ENCODE measurements at regions not wholly inside any gene's neighbourhood (a gene's known extent, or its start where the extent isn't known, plus 50 kb on each side); places are given as distances from the start of the nearest gene placed in this dataset.

- Histone ChIP-seq H3K4me1 (no peaks in the 10 kb centered on the region), H3K27ac (no peak overlapping the region), H3K4me3 (no peak overlapping the region), H3K36me3 (no peaks in the 10 kb centered on the region), H3K27me3 (replicated peaks in 1 of 7) (no peaks in the 10 kb centered on the region), H3K9me3 (peaks cover 0 to 5% (median 0%) of the 10 kb centered on the region in 8 donors)
- no peak for DNase-seq
- no peak for TF ChIP-seq CTCF (IDR thresholded peaks at IDR 0.05 in 8 of 11, conservative IDR thresholded peaks at IDR 0.05 in 3 of 11)
- no peak for TF ChIP-seq POLR2AphosphoS5 (IDR thresholded peaks at IDR 0.05)
- no peak for TF ChIP-seq POLR2A (IDR thresholded peaks at IDR 0.05)
- intact Hi-C loops (cut with DNase I; ENCODE audit: low total_unique reads), result no loop called here
- WGBS, 5 donors, result 81 to 89% (median 88%) methylated on average over 7 of the region's 7 CpGs
Observed at GRCh38 chr1:81032374-81032773, 768.4 kb upstream of the ADGRL2 start.

GRCh38 chr1:81030441-81030840 is 770.3 kb upstream of the ADGRL2 start:
- DNase-seq, result no peak
- 71 to 91% (median 81%) methylated on average over 3 of the region's 3 CpGs for WGBS, 5 donors
- Histone ChIP-seq H3K4me3 (no peak overlapping the region), H3K9me3 (peaks cover 0 to 5% (median 0%) of the 10 kb centered on the region in 8 donors), H3K4me1 (no peaks in the 10 kb centered on the region), H3K36me3 (no peaks in the 10 kb centered on the region), H3K27ac (no peak overlapping the region), H3K27me3 (replicated peaks in 1 of 7) (no peaks in the 10 kb centered on the region)
- no peak for TF ChIP-seq CTCF (IDR thresholded peaks at IDR 0.05 in 8 of 11, conservative IDR thresholded peaks at IDR 0.05 in 3 of 11)
- TF ChIP-seq POLR2AphosphoS5 (IDR thresholded peaks at IDR 0.05), result no peak
- no peak for TF ChIP-seq POLR2A (IDR thresholded peaks at IDR 0.05)
- intact Hi-C loops (cut with DNase I; ENCODE audit: low total_unique reads), result no loop called here

GRCh38 chr1:81029266-81029665 is 771.5 kb upstream of the ADGRL2 start:
- no peak for DNase-seq
- TF ChIP-seq CTCF (IDR thresholded peaks at IDR 0.05 in 8 of 11, conservative IDR thresholded peaks at IDR 0.05 in 3 of 11) (no peak), POLR2A (IDR thresholded peaks at IDR 0.05) (no peak)
- Histone ChIP-seq H3K27me3 (replicated peaks in 1 of 7) (no peaks in the 10 kb centered on the region), H3K27ac (no peak overlapping the region), H3K36me3 (no peaks in the 10 kb centered on the region), H3K4me3 (no peak overlapping the region), H3K4me1 (no peaks in the 10 kb centered on the region), H3K9me3 (peaks cover 0 to 2% (median 0%) of the 10 kb centered on the region in 8 donors)
- 83 to 94% (median 90%) methylated on average over 1 of the region's 1 CpG for WGBS, 5 donors
- intact Hi-C loops (cut with DNase I; ENCODE audit: low total_unique reads), result no loop called here

GRCh38 chr1:81023187-81023724 is 777.5 kb upstream of the ADGRL2 start:
- TF ChIP-seq CTCF (IDR thresholded peaks at IDR 0.05 in 8 of 11, conservative IDR thresholded peaks at IDR 0.05 in 3 of 11) (no peak), POLR2AphosphoS5 (IDR thresholded peaks at IDR 0.05) (no peak), POLR2A (IDR thresholded peaks at IDR 0.05) (no peak)
- no peaks in the 10 kb centered on the region for H3K36me3 ChIP-seq
- H3K9me3 ChIP-seq, result no peaks in the 10 kb centered on the region
- WGBS, 5 donors, result 83 to 92% (median 90%) methylated on average over 5 of the region's 5 CpGs
- H3K27ac ChIP-seq, result no peak overlapping the region
- DNase-seq, result no peak
- H3K27me3 ChIP-seq (replicated peaks in 1 of 7), result no peaks in the 10 kb centered on the region
- no peaks in the 10 kb centered on the region for H3K4me1 ChIP-seq
- no peak overlapping the region for H3K4me3 ChIP-seq
- intact Hi-C loops (cut with DNase I; ENCODE audit: low total_unique reads), result no loop called here
